ENCODE measurements at regions not wholly inside any gene's neighbourhood (a gene's known extent, or its start where the extent isn't known, plus 50 kb on each side); places are given as distances from the start of the nearest gene placed in this dataset.
A peak's percentile ranks its signal among the peaks of the same experiment; 100 is the strongest.
"Not testable (repeated sequence)": the region's sequence is repeated elsewhere in the genome, so short reads cannot be mapped to it uniquely, and the experiment has no call there.

GRCh38 chr7:49023345-49024328 is 99.3 kb downstream of the CDC14C start:
- Mint-ChIP-seq H3K9me3 (no peaks in the 10 kb centered on the region), H3K27ac (peak overlapping the region in 1 of 3 experiments; percentile 59), H3K27me3 (ENCODE audit: low read depth) (peaks cover 3% of the 10 kb centered on the region), H3K4me3 (no peak overlapping the region), H3K36me3 (ENCODE audit: low read depth) (no peaks in the 10 kb centered on the region), H3K4me1 (peaks cover 6% of the 10 kb centered on the region)
- no peak for TF ChIP-seq CTCF (IDR thresholded peaks at IDR 0.05; ENCODE audit: unreplicated experiment in 3 of 3)

- no peaks in the 10 kb centered on the region for H3K4me1 Mint-ChIP-seq
- no peak overlapping the region for H3K4me3 Mint-ChIP-seq
- no peak overlapping the region for H3K27ac Mint-ChIP-seq
- no peak for TF ChIP-seq CTCF (IDR thresholded peaks at IDR 0.05; ENCODE audit: unreplicated experiment in 3 of 3)
- no peaks in the 10 kb centered on the region for H3K36me3 Mint-ChIP-seq (ENCODE audit: low read depth)
- no peaks in the 10 kb centered on the region for H3K9me3 Mint-ChIP-seq
- H3K27me3 Mint-ChIP-seq (ENCODE audit: low read depth), result no peaks in the 10 kb centered on the region
Measured at GRCh38 chr7:49030221-49030620, 105.9 kb downstream of the CDC14C start.

GRCh38 chr7:49033140-49033539 is 108.8 kb downstream of the CDC14C start:
- H3K27me3 Mint-ChIP-seq (ENCODE audit: low read depth); H3K36me3 Mint-ChIP-seq (ENCODE audit: low read depth); H3K9me3 Mint-ChIP-seq; H3K27ac Mint-ChIP-seq; H3K4me3 Mint-ChIP-seq: not testable (repeated sequence)
- peaks cover 12% of the 10 kb centered on the region for H3K4me1 Mint-ChIP-seq

- Mint-ChIP-seq H3K27ac (peak overlapping the region; percentile 7 to 38 (median 28)), H3K27me3 (ENCODE audit: low read depth) (no peaks in the 10 kb centered on the region), H3K36me3 (ENCODE audit: low read depth) (no peaks in the 10 kb centered on the region), H3K4me1 (peaks cover 14% of the 10 kb centered on the region), H3K9me3 (no peaks in the 10 kb centered on the region), H3K4me3 (no peak overlapping the region)
- TF ChIP-seq CTCF (IDR thresholded peaks at IDR 0.05; ENCODE audit: unreplicated experiment in 3 of 3), result no peak
Measured at GRCh38 chr7:49037346-49038210, 113.2 kb downstream of the CDC14C start.

GRCh38 chr7:49038821-49039358 is 114.5 kb downstream of the CDC14C start:
- H3K9me3 Mint-ChIP-seq, result peaks cover 6% of the 10 kb centered on the region
- peaks cover 14% of the 10 kb centered on the region for H3K4me1 Mint-ChIP-seq
- TF ChIP-seq CTCF (IDR thresholded peaks at IDR 0.05; ENCODE audit: unreplicated experiment in 3 of 3), result no peak
- no peaks in the 10 kb centered on the region for H3K36me3 Mint-ChIP-seq (ENCODE audit: low read depth)
- H3K27me3 Mint-ChIP-seq (ENCODE audit: low read depth), result no peaks in the 10 kb centered on the region
- H3K4me3 Mint-ChIP-seq, result no peak overlapping the region
- no peak overlapping the region for H3K27ac Mint-ChIP-seq

- Mint-ChIP-seq H3K27me3 (ENCODE audit: low read depth) (no peaks in the 10 kb centered on the region), H3K4me1 (no peaks in the 10 kb centered on the region), H3K4me3 (no peak overlapping the region), H3K36me3 (ENCODE audit: low read depth) (no peaks in the 10 kb centered on the region), H3K9me3 (peaks cover 17% of the 10 kb centered on the region), H3K27ac (no peak overlapping the region)
- no peak for TF ChIP-seq CTCF (IDR thresholded peaks at IDR 0.05; ENCODE audit: unreplicated experiment in 3 of 3)
Measured at GRCh38 chr7:49060743-49061142, 136.4 kb downstream of the CDC14C start.

All from nephron (organoid).